A673 (cell line): ENCODE measurements at regions not wholly inside any gene's neighbourhood (a gene's known extent, or its start where the extent isn't known, plus 50 kb on each side); places are given as distances from the start of the nearest gene placed in this dataset.

Experiments used
- EZH2 ChIP-seq: fragments of 200-600 bp; sonication (generic); IDR thresholded peaks from 2 replicates; pipeline ENCODE4 v1.6.1; 2017; ENCODE audit warnings: borderline replicate concordance, low read depth, mild to moderate bottlenecking, mixed read lengths, antibody characterized with exemption, low read length; ENCODE audit not compliant: poor library complexity, severe bottlenecking
- TF ChIP-seq, protein P1 (sequence below): fragments of 300-800, 200-600 bp; sonication (generic); conservative IDR thresholded peaks from 2 replicates; pipeline ENCODE4 v1.5.1; 2017; ENCODE audit warnings: low read depth, mild to moderate bottlenecking, antibody characterized with exemption, low read length, moderate library complexity, mixed read lengths

DNA sequence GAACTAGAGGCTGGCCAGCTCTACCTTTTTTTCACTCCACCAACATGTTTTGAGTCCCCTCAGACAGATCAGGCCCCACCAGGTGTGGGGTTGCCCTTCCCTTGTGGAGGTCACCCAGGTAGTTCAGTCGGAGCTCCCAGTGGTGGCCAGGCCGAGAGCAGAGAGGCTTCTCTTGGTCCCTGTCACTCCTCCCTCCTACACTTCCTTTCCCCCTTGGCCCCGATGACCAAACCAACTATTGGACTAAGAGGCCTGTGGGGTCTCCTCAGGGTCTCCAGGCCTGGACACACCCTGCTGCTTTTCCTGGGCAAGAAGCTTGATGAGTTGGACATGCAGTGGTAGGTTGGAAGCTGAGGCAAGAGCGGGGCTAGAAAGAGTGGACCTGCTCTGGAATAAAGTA lies 174.8 kb downstream of the ZNF248 start:
- TF ChIP-seq, protein P1, sequence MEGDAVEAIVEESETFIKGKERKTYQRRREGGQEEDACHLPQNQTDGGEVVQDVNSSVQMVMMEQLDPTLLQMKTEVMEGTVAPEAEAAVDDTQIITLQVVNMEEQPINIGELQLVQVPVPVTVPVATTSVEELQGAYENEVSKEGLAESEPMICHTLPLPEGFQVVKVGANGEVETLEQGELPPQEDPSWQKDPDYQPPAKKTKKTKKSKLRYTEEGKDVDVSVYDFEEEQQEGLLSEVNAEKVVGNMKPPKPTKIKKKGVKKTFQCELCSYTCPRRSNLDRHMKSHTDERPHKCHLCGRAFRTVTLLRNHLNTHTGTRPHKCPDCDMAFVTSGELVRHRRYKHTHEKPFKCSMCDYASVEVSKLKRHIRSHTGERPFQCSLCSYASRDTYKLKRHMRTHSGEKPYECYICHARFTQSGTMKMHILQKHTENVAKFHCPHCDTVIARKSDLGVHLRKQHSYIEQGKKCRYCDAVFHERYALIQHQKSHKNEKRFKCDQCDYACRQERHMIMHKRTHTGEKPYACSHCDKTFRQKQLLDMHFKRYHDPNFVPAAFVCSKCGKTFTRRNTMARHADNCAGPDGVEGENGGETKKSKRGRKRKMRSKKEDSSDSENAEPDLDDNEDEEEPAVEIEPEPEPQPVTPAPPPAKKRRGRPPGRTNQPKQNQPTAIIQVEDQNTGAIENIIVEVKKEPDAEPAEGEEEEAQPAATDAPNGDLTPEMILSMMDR = no peak
- no peak for TF ChIP-seq EZH2
